GM12874 (cell line): ENCODE measurements at regions not wholly inside any gene's neighbourhood (a gene's known extent, or its start where the extent isn't known, plus 50 kb on each side); places are given as distances from the start of the nearest gene placed in this dataset.

ENCODE experiments used
- TF ChIP-seq, protein P1 (sequence below): IDR thresholded peaks from 2 replicates; pipeline ENCODE4 v1.5.1; 2011; ENCODE audit warnings: low read depth, mild to moderate bottlenecking, control low read depth, low read length, moderate library complexity; ENCODE audit not compliant: insufficient read depth

DNA sequence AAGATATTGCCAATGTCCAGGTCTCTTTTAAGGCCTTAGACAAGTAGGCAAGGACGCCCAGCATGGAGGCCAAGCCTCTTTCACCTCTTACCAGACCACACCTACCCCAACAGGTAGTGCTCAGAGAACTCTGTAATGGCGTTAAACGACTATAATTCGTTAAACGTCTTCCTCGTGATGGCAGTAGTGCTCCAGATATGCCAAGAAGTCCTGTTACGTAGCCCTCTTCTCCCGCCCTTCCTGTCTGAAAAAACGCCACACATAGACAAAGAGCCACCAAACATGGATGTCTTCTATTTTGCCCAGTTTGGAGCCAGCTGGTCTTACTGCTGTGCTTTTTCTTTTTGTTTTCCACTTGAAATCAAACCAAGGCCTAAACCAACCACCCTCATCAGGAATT is 190.7 kb downstream of the OR13H1 start:
- TF ChIP-seq, protein P1, sequence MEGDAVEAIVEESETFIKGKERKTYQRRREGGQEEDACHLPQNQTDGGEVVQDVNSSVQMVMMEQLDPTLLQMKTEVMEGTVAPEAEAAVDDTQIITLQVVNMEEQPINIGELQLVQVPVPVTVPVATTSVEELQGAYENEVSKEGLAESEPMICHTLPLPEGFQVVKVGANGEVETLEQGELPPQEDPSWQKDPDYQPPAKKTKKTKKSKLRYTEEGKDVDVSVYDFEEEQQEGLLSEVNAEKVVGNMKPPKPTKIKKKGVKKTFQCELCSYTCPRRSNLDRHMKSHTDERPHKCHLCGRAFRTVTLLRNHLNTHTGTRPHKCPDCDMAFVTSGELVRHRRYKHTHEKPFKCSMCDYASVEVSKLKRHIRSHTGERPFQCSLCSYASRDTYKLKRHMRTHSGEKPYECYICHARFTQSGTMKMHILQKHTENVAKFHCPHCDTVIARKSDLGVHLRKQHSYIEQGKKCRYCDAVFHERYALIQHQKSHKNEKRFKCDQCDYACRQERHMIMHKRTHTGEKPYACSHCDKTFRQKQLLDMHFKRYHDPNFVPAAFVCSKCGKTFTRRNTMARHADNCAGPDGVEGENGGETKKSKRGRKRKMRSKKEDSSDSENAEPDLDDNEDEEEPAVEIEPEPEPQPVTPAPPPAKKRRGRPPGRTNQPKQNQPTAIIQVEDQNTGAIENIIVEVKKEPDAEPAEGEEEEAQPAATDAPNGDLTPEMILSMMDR: no peak

DNA sequence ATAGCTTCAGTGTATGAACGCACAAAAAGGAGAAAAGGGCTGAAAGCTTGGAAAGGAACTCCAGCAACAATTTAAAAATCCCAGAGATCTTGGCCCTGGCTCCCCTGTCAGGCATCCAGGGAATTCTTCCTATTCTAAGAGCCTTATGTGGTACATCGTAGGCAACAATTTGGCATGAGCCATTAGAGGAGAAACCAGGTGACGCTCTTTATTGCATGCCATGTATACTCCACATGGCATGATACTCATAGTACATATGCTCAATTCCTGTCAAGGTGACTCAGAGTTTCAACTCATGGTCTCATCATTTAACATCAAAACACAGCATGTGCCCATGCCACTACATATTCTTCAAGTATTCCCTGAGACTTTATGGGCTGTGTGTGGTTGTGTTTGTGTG is 191.3 kb downstream of the OR13H1 start:
- TF ChIP-seq, protein P1: no peak

DNA sequence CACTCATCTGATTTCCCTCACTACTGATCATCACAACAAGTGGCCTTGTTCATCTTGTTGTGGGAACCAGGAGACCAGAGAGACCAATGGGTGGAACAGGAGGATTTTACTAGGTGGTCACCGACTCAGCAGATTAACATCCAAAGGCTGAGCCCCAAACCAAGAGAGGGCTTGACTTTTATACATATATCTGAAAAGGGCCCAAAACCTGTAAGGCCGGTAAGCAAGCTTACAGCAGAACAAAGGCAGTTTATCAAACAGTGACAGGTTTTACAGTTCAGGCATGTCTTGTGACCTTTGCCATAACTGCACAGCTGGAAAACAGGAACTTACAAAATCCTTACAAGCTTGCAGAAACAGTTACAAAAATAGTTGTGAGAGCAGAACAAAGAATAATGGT is 195.9 kb downstream of the OR13H1 start:
- TF ChIP-seq, protein P1: no peak

DNA sequence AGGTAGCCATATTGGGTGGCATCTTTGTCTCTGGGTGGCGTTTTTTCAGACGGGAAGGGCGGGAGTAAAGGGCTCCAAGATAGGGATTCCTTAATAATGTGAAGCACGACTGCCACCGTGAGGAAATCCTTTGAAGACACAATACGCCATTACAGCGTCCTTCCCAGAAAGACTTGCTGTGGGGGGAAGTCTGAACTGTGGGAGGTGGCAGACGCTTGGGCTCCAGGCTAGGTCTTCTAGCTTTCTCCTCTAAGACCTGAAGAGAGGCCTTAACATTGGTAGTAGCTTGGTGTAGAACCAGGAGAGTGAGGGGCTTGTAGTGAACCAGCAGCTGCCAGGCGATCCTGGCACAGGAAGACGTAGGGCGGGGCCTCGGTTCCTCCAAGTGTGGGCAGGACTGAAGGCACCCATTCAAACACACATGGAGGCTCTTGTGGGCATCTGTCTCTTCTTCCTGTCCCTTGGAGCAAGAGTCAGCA is 197.3 kb downstream of the OR13H1 start:
- TF ChIP-seq, protein P1: no peak

DNA sequence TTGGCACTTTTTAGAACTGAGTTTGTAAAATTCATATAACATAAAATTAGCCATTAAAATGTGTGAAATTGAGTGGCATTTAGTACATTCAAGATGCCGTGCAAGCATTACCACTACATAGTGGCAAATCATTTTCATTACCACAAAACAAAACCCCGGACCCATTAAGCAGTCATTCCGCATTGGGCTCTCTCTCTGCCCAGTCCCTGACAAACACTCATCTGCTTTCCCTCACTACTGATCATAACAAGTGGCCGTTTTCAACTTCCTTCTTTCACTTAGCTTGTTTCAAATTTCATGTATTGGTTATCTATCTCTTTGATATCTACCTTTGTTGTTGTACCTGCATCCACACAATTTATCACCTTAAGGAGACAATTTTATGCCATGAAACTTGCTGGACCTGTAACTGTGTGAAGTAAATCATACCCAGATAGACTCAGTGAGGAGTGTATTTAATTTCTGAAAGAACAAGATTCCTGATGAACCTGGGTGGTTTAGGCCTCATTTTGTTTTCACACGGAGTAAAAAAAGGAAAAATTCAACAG is 202.1 kb downstream of the OR13H1 start:
- TF ChIP-seq, protein P1: no peak

DNA sequence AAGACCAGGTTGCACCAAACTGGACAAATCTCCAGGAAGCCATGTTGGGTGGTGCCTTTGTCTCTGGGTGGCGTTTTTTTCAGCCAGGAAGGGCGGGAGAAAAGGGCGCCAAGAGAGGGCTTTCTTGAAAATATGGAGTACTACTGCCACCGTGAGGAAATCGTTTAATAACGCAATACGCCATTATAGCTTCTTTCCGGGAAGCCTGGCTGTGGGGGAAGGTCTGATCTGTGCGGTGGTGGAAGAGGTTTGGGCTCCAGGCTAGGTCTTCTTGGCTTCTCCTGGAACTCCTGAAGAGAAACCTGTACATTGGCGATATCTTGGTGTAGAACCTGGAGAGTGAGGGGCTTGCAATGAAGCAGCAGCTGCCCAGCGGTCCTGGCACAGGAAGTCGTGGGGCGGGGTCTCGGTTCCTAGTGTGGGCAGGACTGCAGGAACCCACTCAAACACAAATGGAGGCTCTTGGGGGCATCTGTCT is 202.7 kb downstream of the OR13H1 start:
- TF ChIP-seq, protein P1: no peak

DNA sequence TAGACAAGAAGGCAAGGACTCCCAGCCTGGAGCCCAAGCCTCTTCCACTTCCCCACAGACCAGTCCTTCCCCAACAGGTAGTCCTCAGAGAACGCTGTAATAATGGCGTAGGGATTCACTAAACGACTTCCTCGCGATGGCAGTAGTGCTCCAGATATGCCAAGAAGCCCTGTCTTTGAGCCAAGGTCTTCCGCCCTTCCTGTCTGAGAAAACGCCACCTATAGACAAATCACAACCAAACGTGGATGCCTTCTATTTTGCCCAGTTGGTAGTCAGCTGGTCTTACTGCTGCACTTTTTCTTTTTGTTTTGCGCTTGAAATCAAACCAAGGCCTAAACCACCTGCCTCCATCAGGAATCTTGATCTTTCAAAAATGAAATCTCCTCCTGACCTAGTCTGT is 203.3 kb downstream of the OR13H1 start:
- TF ChIP-seq, protein P1: no peak
